ENCODE measurements at regions not wholly inside any gene's neighbourhood (a gene's known extent, or its start where the extent isn't known, plus 50 kb on each side); places are given as distances from the start of the nearest gene placed in this dataset.

GRCh38 chr20:23231561-23232218, 118.9 kb upstream of the NXT1 start:
- TF ChIP-seq, protein P1, sequence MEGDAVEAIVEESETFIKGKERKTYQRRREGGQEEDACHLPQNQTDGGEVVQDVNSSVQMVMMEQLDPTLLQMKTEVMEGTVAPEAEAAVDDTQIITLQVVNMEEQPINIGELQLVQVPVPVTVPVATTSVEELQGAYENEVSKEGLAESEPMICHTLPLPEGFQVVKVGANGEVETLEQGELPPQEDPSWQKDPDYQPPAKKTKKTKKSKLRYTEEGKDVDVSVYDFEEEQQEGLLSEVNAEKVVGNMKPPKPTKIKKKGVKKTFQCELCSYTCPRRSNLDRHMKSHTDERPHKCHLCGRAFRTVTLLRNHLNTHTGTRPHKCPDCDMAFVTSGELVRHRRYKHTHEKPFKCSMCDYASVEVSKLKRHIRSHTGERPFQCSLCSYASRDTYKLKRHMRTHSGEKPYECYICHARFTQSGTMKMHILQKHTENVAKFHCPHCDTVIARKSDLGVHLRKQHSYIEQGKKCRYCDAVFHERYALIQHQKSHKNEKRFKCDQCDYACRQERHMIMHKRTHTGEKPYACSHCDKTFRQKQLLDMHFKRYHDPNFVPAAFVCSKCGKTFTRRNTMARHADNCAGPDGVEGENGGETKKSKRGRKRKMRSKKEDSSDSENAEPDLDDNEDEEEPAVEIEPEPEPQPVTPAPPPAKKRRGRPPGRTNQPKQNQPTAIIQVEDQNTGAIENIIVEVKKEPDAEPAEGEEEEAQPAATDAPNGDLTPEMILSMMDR (IDR thresholded peaks at IDR 0.05) = no peak
- TF ChIP-seq EP300 (IDR thresholded peaks at IDR 0.05) = no peak
